ENCODE measurements at regions not wholly inside any gene's neighbourhood (a gene's known extent, or its start where the extent isn't known, plus 50 kb on each side); places are given as distances from the start of the nearest gene placed in this dataset.
"Not testable (repeated sequence)": the region's sequence is repeated elsewhere in the genome, so short reads cannot be mapped to it uniquely, and the experiment has no call there.

- DNase-seq (ENCODE audit: low read depth in 4 of 4, low spot score in 2 of 4): not testable (repeated sequence)
These were observed 131.3 kb downstream of the KIF26A start for GRCh38 chr14:104269511-104270241.

GRCh38 chr14:104271391-104271790 is 133.0 kb downstream of the KIF26A start:
- no peak for DNase-seq (ENCODE audit: low read depth in 4 of 4, low spot score in 2 of 4)

GRCh38 chr14:104274806-104275205 is 136.4 kb downstream of the KIF26A start:
- DNase-seq (ENCODE audit: low read depth in 4 of 4, low spot score in 2 of 4): no peak

GRCh38 chr14:104277416-104278213 is 139.2 kb downstream of the KIF26A start:
- DNase-seq (ENCODE audit: low read depth in 4 of 4, low spot score in 2 of 4): no peak

- no peak for DNase-seq (ENCODE audit: low read depth in 4 of 4, low spot score in 2 of 4)
These were observed 139.8 kb downstream of the KIF26A start for GRCh38 chr14:104278214-104278534.

GRCh38 chr14:104280085-104280901 is 141.9 kb downstream of the KIF26A start:
- no peak for DNase-seq (ENCODE audit: low read depth in 4 of 4, low spot score in 2 of 4)

- no peak for DNase-seq (ENCODE audit: low read depth in 4 of 4, low spot score in 2 of 4)
These were observed 142.7 kb downstream of the KIF26A start for GRCh38 chr14:104280902-104281767.

- no peak for DNase-seq (ENCODE audit: low read depth in 4 of 4, low spot score in 2 of 4)
These were observed 143.4 kb downstream of the KIF26A start for GRCh38 chr14:104281768-104282301.

- no peak for DNase-seq (ENCODE audit: low read depth in 4 of 4, low spot score in 2 of 4)
These were observed 144.2 kb downstream of the KIF26A start for GRCh38 chr14:104282332-104283196.

- no peak for DNase-seq (ENCODE audit: low read depth in 4 of 4, low spot score in 2 of 4)
These were observed 145.1 kb downstream of the KIF26A start for GRCh38 chr14:104283197-104284106.

GRCh38 chr14:104284107-104284592 is 145.8 kb downstream of the KIF26A start:
- DNase-seq (ENCODE audit: low read depth in 4 of 4, low spot score in 2 of 4): no peak

- no peak for DNase-seq (ENCODE audit: low read depth in 4 of 4, low spot score in 2 of 4)
These were observed 146.5 kb downstream of the KIF26A start for GRCh38 chr14:104284636-104285507.

GRCh38 chr14:104285508-104285840 is 147.1 kb downstream of the KIF26A start:
- DNase-seq (ENCODE audit: low read depth in 4 of 4, low spot score in 2 of 4): no peak

GRCh38 chr14:104286086-104286485 is 147.7 kb downstream of the KIF26A start:
- DNase-seq (ENCODE audit: low read depth in 4 of 4, low spot score in 2 of 4): no peak

GRCh38 chr14:104286496-104286895 is 148.1 kb downstream of the KIF26A start:
- DNase-seq (ENCODE audit: low read depth in 4 of 4, low spot score in 2 of 4): no peak

- no peak for DNase-seq (ENCODE audit: low read depth in 4 of 4, low spot score in 2 of 4)
These were observed 149.1 kb downstream of the KIF26A start for GRCh38 chr14:104287301-104288009.
